Mammary epithelial cell (primary cell): ENCODE measurements at regions not wholly inside any gene's neighbourhood (a gene's known extent, or its start where the extent isn't known, plus 50 kb on each side); places are given as distances from the start of the nearest gene placed in this dataset.

Source experiments
- CTCF ChIP-seq, 2 donors: IDR thresholded peaks in 1 of 2; conservative IDR thresholded peaks in 1 of 2; 2 replicates each; pipeline ENCODE4 v1.5.1; 2011 to 2012; ENCODE audit warnings: inconsistent platforms in 2 of 2, low read length in 2 of 2, mild to moderate bottlenecking in 2 of 2, control low read depth in 1 of 2, low read depth in 1 of 2; ENCODE audit not compliant: insufficient read depth in 1 of 2; ENCODE audit errors: extremely low read depth in 1 of 2
- EZH2 ChIP-seq: IDR thresholded peaks from 2 replicates; pipeline ENCODE4 v1.6.1; 2012; ENCODE audit warnings: low read length, inconsistent platforms, borderline replicate concordance

GRCh38 chr18:78671551-78671950 is 308.1 kb upstream of the SALL3 start:
- TF ChIP-seq CTCF (conservative IDR thresholded peaks at IDR 0.05 in 1 of 2, IDR thresholded peaks at IDR 0.05 in 1 of 2; ENCODE audit: extremely low read depth in 1 of 2, insufficient read depth in 1 of 2, low read depth in 1 of 2, low read length in 2 of 2), result no peak
- TF ChIP-seq EZH2, result no peak
